Liver (tissue), 3 donors: ENCODE measurements at regions not wholly inside any gene's neighbourhood (a gene's known extent, or its start where the extent isn't known, plus 50 kb on each side); places are given as distances from the start of the nearest gene placed in this dataset.

Source experiments
- EGR1 ChIP-seq, 2 donors: IDR thresholded peaks; 2 replicates each; pipeline ENCODE4 v1.6.1; 2016 to 2018; ENCODE audit warnings: antibody characterized with exemption in 2 of 2, low read depth in 2 of 2
- GABPA ChIP-seq, 2 donors: IDR thresholded peaks in 1 of 2; conservative IDR thresholded peaks in 1 of 2; 2 replicates each; pipeline ENCODE4 v1.6.1; 2016; ENCODE audit warnings: antibody characterized with exemption in 2 of 2, mild to moderate bottlenecking in 1 of 2, moderate library complexity in 1 of 2
- JUND ChIP-seq, 2 donors: IDR thresholded peaks; 2 replicates each; pipeline ENCODE4 v1.6.1; 2016; ENCODE audit warnings: antibody characterized with exemption in 2 of 2
- NR2F2 ChIP-seq: IDR thresholded peaks from 2 replicates; pipeline ENCODE4 v1.6.1; 2016; ENCODE audit warnings: antibody characterized with exemption
- RAD21 ChIP-seq, 2 donors: IDR thresholded peaks; 2 replicates each; pipeline ENCODE4 v1.6.1; 2016; ENCODE audit warnings: antibody characterized with exemption in 2 of 2, mild to moderate bottlenecking in 2 of 2
- YY1 ChIP-seq: IDR thresholded peaks from 2 replicates; pipeline ENCODE4 v1.6.1; 2016; ENCODE audit warnings: antibody characterized with exemption, mild to moderate bottlenecking
- TF ChIP-seq, protein P1 (sequence below): fragments of 150-350 bp; IDR thresholded peaks from 2 replicates; pipeline ENCODE4 v1.5.1; 2017; ENCODE audit warnings: improper control_type of control experiment, low read depth, low read length; ENCODE audit not compliant: missing input control
- TF ChIP-seq, protein P2 (sequence below): IDR thresholded peaks from 2 replicates; pipeline ENCODE4 v1.6.1; 2016; ENCODE audit warnings: antibody characterized with exemption, mild to moderate bottlenecking
- TF ChIP-seq, protein P3 (sequence below): IDR thresholded peaks from 2 replicates; pipeline ENCODE4 v1.6.1; 2016; ENCODE audit warnings: antibody characterized with exemption
- donor health status: healthy.
- donor health status: healthy.

DNA sequence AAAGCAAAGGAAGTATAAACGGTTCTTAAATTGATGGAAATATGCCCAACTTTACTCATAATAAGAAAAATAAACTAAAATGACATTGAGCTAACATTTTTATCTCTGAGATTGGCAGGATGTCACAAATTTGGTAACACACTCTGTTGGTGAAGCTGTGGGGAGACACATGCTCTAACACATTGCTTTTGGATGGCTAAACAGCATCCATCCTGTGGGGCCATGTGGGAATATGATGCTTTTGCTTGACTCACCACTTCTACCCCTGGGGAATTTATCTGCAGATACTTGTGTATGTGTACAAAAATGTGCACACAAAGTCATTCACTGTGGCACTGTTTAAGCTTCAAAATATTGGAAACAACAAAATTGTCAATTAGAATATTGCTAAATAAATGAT is 100.2 kb downstream of the ANAPC4 start:
- TF ChIP-seq, protein P1, sequence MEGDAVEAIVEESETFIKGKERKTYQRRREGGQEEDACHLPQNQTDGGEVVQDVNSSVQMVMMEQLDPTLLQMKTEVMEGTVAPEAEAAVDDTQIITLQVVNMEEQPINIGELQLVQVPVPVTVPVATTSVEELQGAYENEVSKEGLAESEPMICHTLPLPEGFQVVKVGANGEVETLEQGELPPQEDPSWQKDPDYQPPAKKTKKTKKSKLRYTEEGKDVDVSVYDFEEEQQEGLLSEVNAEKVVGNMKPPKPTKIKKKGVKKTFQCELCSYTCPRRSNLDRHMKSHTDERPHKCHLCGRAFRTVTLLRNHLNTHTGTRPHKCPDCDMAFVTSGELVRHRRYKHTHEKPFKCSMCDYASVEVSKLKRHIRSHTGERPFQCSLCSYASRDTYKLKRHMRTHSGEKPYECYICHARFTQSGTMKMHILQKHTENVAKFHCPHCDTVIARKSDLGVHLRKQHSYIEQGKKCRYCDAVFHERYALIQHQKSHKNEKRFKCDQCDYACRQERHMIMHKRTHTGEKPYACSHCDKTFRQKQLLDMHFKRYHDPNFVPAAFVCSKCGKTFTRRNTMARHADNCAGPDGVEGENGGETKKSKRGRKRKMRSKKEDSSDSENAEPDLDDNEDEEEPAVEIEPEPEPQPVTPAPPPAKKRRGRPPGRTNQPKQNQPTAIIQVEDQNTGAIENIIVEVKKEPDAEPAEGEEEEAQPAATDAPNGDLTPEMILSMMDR = no peak
- TF ChIP-seq, protein P2, sequence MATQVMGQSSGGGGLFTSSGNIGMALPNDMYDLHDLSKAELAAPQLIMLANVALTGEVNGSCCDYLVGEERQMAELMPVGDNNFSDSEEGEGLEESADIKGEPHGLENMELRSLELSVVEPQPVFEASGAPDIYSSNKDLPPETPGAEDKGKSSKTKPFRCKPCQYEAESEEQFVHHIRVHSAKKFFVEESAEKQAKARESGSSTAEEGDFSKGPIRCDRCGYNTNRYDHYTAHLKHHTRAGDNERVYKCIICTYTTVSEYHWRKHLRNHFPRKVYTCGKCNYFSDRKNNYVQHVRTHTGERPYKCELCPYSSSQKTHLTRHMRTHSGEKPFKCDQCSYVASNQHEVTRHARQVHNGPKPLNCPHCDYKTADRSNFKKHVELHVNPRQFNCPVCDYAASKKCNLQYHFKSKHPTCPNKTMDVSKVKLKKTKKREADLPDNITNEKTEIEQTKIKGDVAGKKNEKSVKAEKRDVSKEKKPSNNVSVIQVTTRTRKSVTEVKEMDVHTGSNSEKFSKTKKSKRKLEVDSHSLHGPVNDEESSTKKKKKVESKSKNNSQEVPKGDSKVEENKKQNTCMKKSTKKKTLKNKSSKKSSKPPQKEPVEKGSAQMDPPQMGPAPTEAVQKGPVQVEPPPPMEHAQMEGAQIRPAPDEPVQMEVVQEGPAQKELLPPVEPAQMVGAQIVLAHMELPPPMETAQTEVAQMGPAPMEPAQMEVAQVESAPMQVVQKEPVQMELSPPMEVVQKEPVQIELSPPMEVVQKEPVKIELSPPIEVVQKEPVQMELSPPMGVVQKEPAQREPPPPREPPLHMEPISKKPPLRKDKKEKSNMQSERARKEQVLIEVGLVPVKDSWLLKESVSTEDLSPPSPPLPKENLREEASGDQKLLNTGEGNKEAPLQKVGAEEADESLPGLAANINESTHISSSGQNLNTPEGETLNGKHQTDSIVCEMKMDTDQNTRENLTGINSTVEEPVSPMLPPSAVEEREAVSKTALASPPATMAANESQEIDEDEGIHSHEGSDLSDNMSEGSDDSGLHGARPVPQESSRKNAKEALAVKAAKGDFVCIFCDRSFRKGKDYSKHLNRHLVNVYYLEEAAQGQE = no peak
- TF ChIP-seq GABPA (IDR thresholded peaks at IDR 0.05 in 1 of 2, conservative IDR thresholded peaks at IDR 0.05 in 1 of 2) = no peak
- no peak for TF ChIP-seq RAD21 (IDR thresholded peaks at IDR 0.05)
- TF ChIP-seq YY1 = no peak
- TF ChIP-seq NR2F2 = no peak
- no peak for TF ChIP-seq EGR1 (IDR thresholded peaks at IDR 0.05; ENCODE audit: low read depth in 2 of 2)
- TF ChIP-seq, protein P3, sequence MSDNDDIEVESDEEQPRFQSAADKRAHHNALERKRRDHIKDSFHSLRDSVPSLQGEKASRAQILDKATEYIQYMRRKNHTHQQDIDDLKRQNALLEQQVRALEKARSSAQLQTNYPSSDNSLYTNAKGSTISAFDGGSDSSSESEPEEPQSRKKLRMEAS = no peak
- no peak for TF ChIP-seq JUND (IDR thresholded peaks at IDR 0.05)
